Keratinocyte (primary cell): ENCODE measurements at regions not wholly inside any gene's neighbourhood (a gene's known extent, or its start where the extent isn't known, plus 50 kb on each side); places are given as distances from the start of the nearest gene placed in this dataset.

Source experiments
- DNase-seq: peaks from one replicate; pipeline ENCODE4 v3.0.0-alpha.2; 2011; ENCODE audit warnings: low read depth, missing footprints, low spot score
- FAIRE-seq: peaks from 2 replicates; lab custom pipeline; 2011; peaks lifted over from hg19 to GRCh38; lab: Jason Lieb, UNC
- H2AFZ ChIP-seq: 2 replicates; pipeline ENCODE4 v1.6.0; 2012; ENCODE audit warnings: low read length, control low read depth, inconsistent platforms; ENCODE audit not compliant: control insufficient read depth
- H3K27ac ChIP-seq: 2 replicates; pipeline ENCODE4 v1.5.1; 2011; ENCODE audit warnings: low read length; ENCODE audit not compliant: control insufficient read depth, insufficient read depth
- H3K27me3 ChIP-seq: 3 replicates; pipeline ENCODE4 v1.6.0; 2011; ENCODE audit warnings: low read length; ENCODE audit not compliant: control insufficient read depth, insufficient read depth; ENCODE audit errors: extremely low read depth
- H3K36me3 ChIP-seq, 2 experiments: 2 replicates in 1 of 2; 3 replicates in 1 of 2; pipeline ENCODE4 v1.5.1; 2011; ENCODE audit warnings: low read length in 2 of 2, mild to moderate bottlenecking in 1 of 2; ENCODE audit not compliant: control insufficient read depth in 2 of 2, insufficient read depth in 2 of 2; ENCODE audit errors: extremely low read depth in 1 of 2
- H3K4me1 ChIP-seq: 3 replicates; pipeline ENCODE4 v1.5.1; 2011; ENCODE audit warnings: low read length; ENCODE audit not compliant: control insufficient read depth, insufficient read depth; ENCODE audit errors: extremely low read depth
- H3K4me2 ChIP-seq: 3 replicates; pipeline ENCODE4 v1.6.0; 2011; ENCODE audit warnings: low read depth, low read length; ENCODE audit not compliant: control insufficient read depth, insufficient read depth; ENCODE audit errors: extremely low read depth
- H3K4me3 ChIP-seq, 3 experiments: fragments of 200-600 bp in 1 of 3; sonication (generic) in 1 of 3; 2 replicates in 2 of 3; 3 replicates in 1 of 3; pipeline ENCODE4 v1.5.1; 2011 to 2016; ENCODE audit warnings: low read length in 3 of 3, mild to moderate bottlenecking in 3 of 3, control low read depth in 2 of 3, inconsistent platforms in 1 of 3, low read depth in 1 of 3, mixed read lengths in 1 of 3, mixed run types in 1 of 3, moderate library complexity in 1 of 3; ENCODE audit not compliant: control insufficient read depth in 2 of 3, insufficient read depth in 2 of 3; ENCODE audit errors: extremely low read depth in 1 of 3
- H3K79me2 ChIP-seq: 2 replicates; pipeline ENCODE4 v1.6.0; 2012; ENCODE audit warnings: low read length; ENCODE audit not compliant: control insufficient read depth, insufficient read depth
- H3K9ac ChIP-seq: 3 replicates; pipeline ENCODE4 v1.6.0; 2011; ENCODE audit warnings: low read length; ENCODE audit not compliant: control insufficient read depth, insufficient read depth; ENCODE audit errors: extremely low read depth
- H3K9me1 ChIP-seq: 3 replicates; pipeline ENCODE4 v1.6.0; 2011; ENCODE audit warnings: low read length; ENCODE audit not compliant: control insufficient read depth, insufficient read depth; ENCODE audit errors: extremely low read depth
- H3K9me3 ChIP-seq: 2 replicates; pipeline ENCODE4 v1.5.1; 2012; ENCODE audit warnings: low read depth, low read length; ENCODE audit not compliant: control insufficient read depth
- H4K20me1 ChIP-seq: 3 replicates; pipeline ENCODE4 v1.6.0; 2011; ENCODE audit warnings: low read length; ENCODE audit not compliant: control insufficient read depth, insufficient read depth; ENCODE audit errors: extremely low read depth
- EZH2 ChIP-seq: IDR thresholded peaks from one replicate; pipeline ENCODE4 v1.6.1; 2012; ENCODE audit warnings: inconsistent platforms, mild to moderate bottlenecking, low read length, moderate library complexity
- dilution Hi-C: fragments of 300-500 bp; cut with MboI; formaldehyde crosslinking; loops from one replicate; pipeline ENCODE4 v1.7.0; 2020; ENCODE audit warnings: low sequenced_read_pairs; ENCODE audit not compliant: extremely low pct_ligation_motif_present
- TF ChIP-seq, protein P1 (sequence below), 3 experiments: IDR thresholded peaks in 1 of 3; conservative IDR thresholded peaks in 1 of 3; optimal IDR thresholded peaks in 1 of 3; 2 replicates in 2 of 3; 3 replicates in 1 of 3; pipeline versions ENCODE3 to v1.5.1; 2011; ENCODE audit warnings: low read length in 3 of 3, mild to moderate bottlenecking in 3 of 3, moderate library complexity in 2 of 3, control low read depth in 1 of 3, inconsistent platforms in 1 of 3; ENCODE audit not compliant: insufficient read depth in 2 of 3; ENCODE audit errors: extremely low read depth in 1 of 3

DNA sequence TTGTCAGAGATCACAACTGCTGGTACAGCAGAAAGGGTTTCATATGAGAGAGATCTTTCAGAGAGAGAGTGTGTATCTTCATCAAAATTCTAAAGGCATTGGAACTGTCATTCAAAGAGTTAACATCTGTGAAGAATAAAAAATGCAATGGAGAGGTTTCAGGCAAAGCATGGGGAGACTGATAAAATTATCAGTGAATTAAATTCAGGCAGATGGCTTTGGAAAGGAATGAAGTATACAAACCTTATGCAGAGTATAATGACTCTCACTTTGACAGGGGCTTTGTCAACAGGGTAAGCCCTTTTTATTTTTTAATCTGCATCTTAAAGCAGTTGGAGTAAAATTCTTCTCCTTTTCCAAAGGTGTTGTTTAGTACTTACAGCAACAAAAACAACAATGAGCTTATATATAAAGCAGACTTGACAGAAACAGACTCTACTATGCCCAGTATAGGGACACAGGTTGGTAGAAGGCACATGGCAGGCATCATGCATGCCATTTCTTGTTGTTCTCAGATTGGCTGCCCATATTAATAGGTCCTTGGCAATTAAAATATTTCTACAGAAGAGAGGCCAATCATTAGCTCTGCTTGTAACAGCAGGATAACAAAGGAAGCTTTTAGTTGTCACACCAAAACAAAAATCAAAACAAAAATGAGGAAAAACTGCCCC lies 54.9 kb upstream of the NXPH1 start:
- dilution Hi-C loops: no loop called here
- H3K4me3 ChIP-seq: no peak overlapping the region
- no peaks in the 10 kb centered on the region for H3K36me3 ChIP-seq
- no peak overlapping the region for H3K9ac ChIP-seq
- H3K4me1 ChIP-seq: no peaks in the 10 kb centered on the region
- FAIRE-seq: no peak
- no peaks in the 10 kb centered on the region for H4K20me1 ChIP-seq
- TF ChIP-seq, protein P1, sequence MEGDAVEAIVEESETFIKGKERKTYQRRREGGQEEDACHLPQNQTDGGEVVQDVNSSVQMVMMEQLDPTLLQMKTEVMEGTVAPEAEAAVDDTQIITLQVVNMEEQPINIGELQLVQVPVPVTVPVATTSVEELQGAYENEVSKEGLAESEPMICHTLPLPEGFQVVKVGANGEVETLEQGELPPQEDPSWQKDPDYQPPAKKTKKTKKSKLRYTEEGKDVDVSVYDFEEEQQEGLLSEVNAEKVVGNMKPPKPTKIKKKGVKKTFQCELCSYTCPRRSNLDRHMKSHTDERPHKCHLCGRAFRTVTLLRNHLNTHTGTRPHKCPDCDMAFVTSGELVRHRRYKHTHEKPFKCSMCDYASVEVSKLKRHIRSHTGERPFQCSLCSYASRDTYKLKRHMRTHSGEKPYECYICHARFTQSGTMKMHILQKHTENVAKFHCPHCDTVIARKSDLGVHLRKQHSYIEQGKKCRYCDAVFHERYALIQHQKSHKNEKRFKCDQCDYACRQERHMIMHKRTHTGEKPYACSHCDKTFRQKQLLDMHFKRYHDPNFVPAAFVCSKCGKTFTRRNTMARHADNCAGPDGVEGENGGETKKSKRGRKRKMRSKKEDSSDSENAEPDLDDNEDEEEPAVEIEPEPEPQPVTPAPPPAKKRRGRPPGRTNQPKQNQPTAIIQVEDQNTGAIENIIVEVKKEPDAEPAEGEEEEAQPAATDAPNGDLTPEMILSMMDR (optimal IDR thresholded peaks at IDR 0.05 in 1 of 3, IDR thresholded peaks at IDR 0.05 in 1 of 3, conservative IDR thresholded peaks at IDR 0.05 in 1 of 3; ENCODE audit: extremely low read depth in 1 of 3, insufficient read depth in 2 of 3, low read length in 3 of 3): no peak
- no peak for TF ChIP-seq EZH2
- no peak for DNase-seq
- no peaks in the 10 kb centered on the region for H3K27me3 ChIP-seq
- H3K9me1 ChIP-seq: no peaks in the 10 kb centered on the region
- H2AFZ ChIP-seq: no peak overlapping the region
- no peaks in the 10 kb centered on the region for H3K79me2 ChIP-seq
- no peaks in the 10 kb centered on the region for H3K9me3 ChIP-seq
- H3K27ac ChIP-seq: no peak overlapping the region
- no peak overlapping the region for H3K4me2 ChIP-seq

DNA sequence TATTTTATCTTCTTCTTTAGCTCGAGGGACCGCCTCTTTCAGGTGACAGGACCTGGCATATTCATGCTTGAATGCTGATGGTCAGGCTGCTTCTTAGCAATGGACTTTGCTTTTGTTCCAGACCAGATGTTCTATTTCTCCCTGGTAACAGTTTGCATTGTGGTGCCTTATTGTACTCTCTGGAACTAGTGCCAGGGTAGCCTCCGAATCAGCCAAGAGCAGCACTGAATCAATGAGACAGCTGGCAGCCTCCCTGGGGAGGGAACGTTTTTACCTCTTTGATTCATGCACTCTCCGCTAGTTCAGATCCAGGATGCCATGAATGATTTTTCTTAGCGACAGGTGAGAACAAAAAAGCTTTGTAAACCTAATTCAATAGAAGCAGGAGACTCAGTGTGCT lies 54.1 kb upstream of the NXPH1 start:
- H3K4me3 ChIP-seq: no peak overlapping the region
- H3K27me3 ChIP-seq: no peaks in the 10 kb centered on the region
- H3K79me2 ChIP-seq: no peaks in the 10 kb centered on the region
- H3K4me2 ChIP-seq: no peak overlapping the region
- no peaks in the 10 kb centered on the region for H3K9me1 ChIP-seq
- no peak overlapping the region for H2AFZ ChIP-seq
- no peaks in the 10 kb centered on the region for H3K36me3 ChIP-seq
- no peak overlapping the region for H3K27ac ChIP-seq
- dilution Hi-C loops: no loop called here
- no peak for FAIRE-seq
- H3K9ac ChIP-seq: no peak overlapping the region
- TF ChIP-seq, protein P1 (optimal IDR thresholded peaks at IDR 0.05 in 1 of 3, IDR thresholded peaks at IDR 0.05 in 1 of 3, conservative IDR thresholded peaks at IDR 0.05 in 1 of 3; ENCODE audit: extremely low read depth in 1 of 3, insufficient read depth in 2 of 3, low read length in 3 of 3): no peak
- TF ChIP-seq EZH2: no peak
- no peak for DNase-seq
- no peaks in the 10 kb centered on the region for H4K20me1 ChIP-seq
- no peaks in the 10 kb centered on the region for H3K4me1 ChIP-seq
- no peaks in the 10 kb centered on the region for H3K9me3 ChIP-seq
